ENCODE measurements at regions not wholly inside any gene's neighbourhood (a gene's known extent, or its start where the extent isn't known, plus 50 kb on each side); places are given as distances from the start of the nearest gene placed in this dataset.

GRCh38 chr15:81466741-81467140, 92.7 kb upstream of the TMC3 start:
- H3K23ac ChIP-seq (ENCODE audit: insufficient read length, low read depth, low read length): no peak overlapping the region
- H2BK12ac ChIP-seq (ENCODE audit: insufficient read length, low read depth, low read length): no peak overlapping the region
- no peaks in the 10 kb centered on the region for H3K23me2 ChIP-seq (ENCODE audit: insufficient read length, low read depth, low read length, poor library complexity, severe bottlenecking)
- Mint-ChIP-seq H3K36me3 (ENCODE audit: insufficient read depth in 1 of 3, low read depth in 3 of 3) (no peaks in the 10 kb centered on the region; a peak in 1 of 7 replicates), H3K4me1 (peaks cover 0 to 5% of the 10 kb centered on the region in 2 experiments; a peak in 2 of 4 replicates), H3K9me3 (peaks cover 0 to 5% of the 10 kb centered on the region in 2 experiments; a peak in 2 of 5 replicates), H3K27me3 (ENCODE audit: low read depth) (no peaks in the 10 kb centered on the region), H3K27ac (no peak overlapping the region), H3K4me3 (no peak overlapping the region)
- H3K79me2 ChIP-seq (ENCODE audit: insufficient read depth, low read length): no peaks in the 10 kb centered on the region
- no peak overlapping the region for H4K5ac ChIP-seq (ENCODE audit: insufficient read length, low read depth, low read length)
- no peaks in the 10 kb centered on the region for H3K79me1 ChIP-seq (ENCODE audit: insufficient read depth, low read depth, low read length, poor library complexity, severe bottlenecking)
- no peak for TF ChIP-seq CTCF (conservative IDR thresholded peaks at IDR 0.05)
- no peak for DNase-seq
- WGBS (ENCODE audit: extremely low coverage, insufficient read length, low lambda C conversion rate): no CpG with 5 or more reads among the region's 3 CpGs
- H2AK5ac ChIP-seq (ENCODE audit: insufficient read length, low read length): no peak overlapping the region
- H3K9ac ChIP-seq (ENCODE audit: extremely low read depth, insufficient read length, low read length): no peak overlapping the region
- H3K27me3 ChIP-seq (ENCODE audit: insufficient read depth, low read length): no peaks in the 10 kb centered on the region
- H4K20me1 ChIP-seq (ENCODE audit: control insufficient read depth, insufficient read depth, insufficient read length): no peaks in the 10 kb centered on the region
- no peak overlapping the region for H2AFZ ChIP-seq (ENCODE audit: low read length)
- no peak overlapping the region for H4K8ac ChIP-seq (replicated peaks; ENCODE audit: insufficient read length, low read depth, low read length)
- H2BK5ac ChIP-seq (ENCODE audit: insufficient read length, low read length): no peak overlapping the region
- H2BK20ac ChIP-seq (ENCODE audit: low read depth, low read length, poor library complexity, severe bottlenecking): no peak overlapping the region
- no peak overlapping the region for H3T11ph ChIP-seq (ENCODE audit: low read length)
- no peak overlapping the region for H3K18ac ChIP-seq (ENCODE audit: insufficient read length, low read depth, low read length)
- no peaks in the 10 kb centered on the region for H3K4me1 ChIP-seq (ENCODE audit: insufficient read depth, low read length)
- H3K14ac ChIP-seq (ENCODE audit: insufficient read depth, low read length): no peak overlapping the region
- H4K91ac ChIP-seq (ENCODE audit: insufficient read length, low read depth, low read length): no peak overlapping the region
- no peak overlapping the region for H2BK120ac ChIP-seq (ENCODE audit: low read depth, low read length, poor library complexity, severe bottlenecking)
- H3K56ac ChIP-seq (ENCODE audit: insufficient read length, low read depth, low read length): no peak overlapping the region
- H3K4me2 ChIP-seq (ENCODE audit: insufficient read depth, insufficient read length, low read length): no peak overlapping the region
- H3K9me3 ChIP-seq (ENCODE audit: control insufficient read depth, low read depth, low read length): no peaks in the 10 kb centered on the region
- no peak overlapping the region for H3K4ac ChIP-seq (ENCODE audit: low read depth, low read length)
- H3K27ac ChIP-seq (ENCODE audit: insufficient read length, low read depth, low read length): no peak overlapping the region
- H2BK15ac ChIP-seq (ENCODE audit: low read depth, low read length): no peak overlapping the region

Measured in H9 (cell line).